ENCODE measurements at regions not wholly inside any gene's neighbourhood (a gene's known extent, or its start where the extent isn't known, plus 50 kb on each side); places are given as distances from the start of the nearest gene placed in this dataset.

DNA sequence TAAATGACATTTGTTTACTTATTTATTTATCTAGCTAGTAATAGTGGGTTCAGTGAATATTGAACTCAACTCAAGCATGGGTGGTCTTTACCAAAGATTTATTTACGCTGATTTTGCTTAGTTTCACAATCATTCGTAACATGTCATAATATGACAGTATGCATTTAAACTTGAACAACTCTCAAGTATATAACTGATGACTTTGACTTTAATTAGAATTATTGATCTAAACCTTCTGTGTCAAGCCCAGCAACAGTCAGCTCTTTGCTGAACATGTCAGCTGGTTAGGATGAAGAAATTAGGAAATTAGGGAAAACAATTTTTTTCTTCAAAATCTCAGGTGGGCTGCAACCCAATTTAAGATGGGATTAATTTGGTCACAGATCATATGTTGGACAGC lies 210.5 kb upstream of the G2E3 start:
- H3K36me3 ChIP-seq, result no peaks in the 10 kb centered on the region
- H3K9me3 ChIP-seq, result no peaks in the 10 kb centered on the region
- 73 to 83% methylated on average over 2 of the region's 2 CpGs for WGBS, 2 donors
- H3K4me1 ChIP-seq, result no peaks in the 10 kb centered on the region
- H3K27me3 ChIP-seq, result no peaks in the 10 kb centered on the region
- no peak overlapping the region for H3K4me3 ChIP-seq
- intact Hi-C loops (cut with DNase I), result no loop called here
- no peak overlapping the region for H3K27ac ChIP-seq
- DNase-seq, result no peak
- TF ChIP-seq POLR2A (IDR thresholded peaks at IDR 0.05), result no peak

DNA sequence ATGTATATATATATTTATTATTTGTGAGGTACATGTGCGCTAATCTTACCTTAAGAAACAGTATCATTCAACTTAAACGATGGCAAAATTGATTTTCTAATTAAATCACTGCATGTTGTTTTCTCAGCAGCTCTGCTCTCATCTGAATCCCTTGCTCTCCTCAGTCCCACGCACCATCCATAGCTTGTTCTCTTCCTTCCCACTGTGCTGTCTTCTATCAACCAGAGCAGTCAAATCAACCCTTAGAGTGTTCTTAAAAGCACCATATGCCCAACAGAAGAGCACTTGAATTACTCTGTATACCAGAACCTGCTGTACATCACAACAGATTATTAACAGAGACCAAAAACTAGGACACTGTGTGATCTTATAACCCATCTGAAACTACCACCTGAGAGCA lies 209.4 kb upstream of the G2E3 start:
- no peak overlapping the region for H3K4me3 ChIP-seq
- H3K9me3 ChIP-seq, result no peaks in the 10 kb centered on the region
- no peaks in the 10 kb centered on the region for H3K4me1 ChIP-seq
- no peak overlapping the region for H3K27ac ChIP-seq
- TF ChIP-seq, protein P1, sequence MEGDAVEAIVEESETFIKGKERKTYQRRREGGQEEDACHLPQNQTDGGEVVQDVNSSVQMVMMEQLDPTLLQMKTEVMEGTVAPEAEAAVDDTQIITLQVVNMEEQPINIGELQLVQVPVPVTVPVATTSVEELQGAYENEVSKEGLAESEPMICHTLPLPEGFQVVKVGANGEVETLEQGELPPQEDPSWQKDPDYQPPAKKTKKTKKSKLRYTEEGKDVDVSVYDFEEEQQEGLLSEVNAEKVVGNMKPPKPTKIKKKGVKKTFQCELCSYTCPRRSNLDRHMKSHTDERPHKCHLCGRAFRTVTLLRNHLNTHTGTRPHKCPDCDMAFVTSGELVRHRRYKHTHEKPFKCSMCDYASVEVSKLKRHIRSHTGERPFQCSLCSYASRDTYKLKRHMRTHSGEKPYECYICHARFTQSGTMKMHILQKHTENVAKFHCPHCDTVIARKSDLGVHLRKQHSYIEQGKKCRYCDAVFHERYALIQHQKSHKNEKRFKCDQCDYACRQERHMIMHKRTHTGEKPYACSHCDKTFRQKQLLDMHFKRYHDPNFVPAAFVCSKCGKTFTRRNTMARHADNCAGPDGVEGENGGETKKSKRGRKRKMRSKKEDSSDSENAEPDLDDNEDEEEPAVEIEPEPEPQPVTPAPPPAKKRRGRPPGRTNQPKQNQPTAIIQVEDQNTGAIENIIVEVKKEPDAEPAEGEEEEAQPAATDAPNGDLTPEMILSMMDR (IDR thresholded peaks at IDR 0.05), result no peak
- TF ChIP-seq POLR2A (IDR thresholded peaks at IDR 0.05), result no peak
- WGBS, 2 donors, result 86 to 99% methylated on average over 3 of the region's 3 CpGs
- H3K27me3 ChIP-seq, result no peaks in the 10 kb centered on the region
- DNase-seq, result no peak
- H3K36me3 ChIP-seq, result no peaks in the 10 kb centered on the region
- intact Hi-C loops (cut with DNase I), result no loop called here

DNA sequence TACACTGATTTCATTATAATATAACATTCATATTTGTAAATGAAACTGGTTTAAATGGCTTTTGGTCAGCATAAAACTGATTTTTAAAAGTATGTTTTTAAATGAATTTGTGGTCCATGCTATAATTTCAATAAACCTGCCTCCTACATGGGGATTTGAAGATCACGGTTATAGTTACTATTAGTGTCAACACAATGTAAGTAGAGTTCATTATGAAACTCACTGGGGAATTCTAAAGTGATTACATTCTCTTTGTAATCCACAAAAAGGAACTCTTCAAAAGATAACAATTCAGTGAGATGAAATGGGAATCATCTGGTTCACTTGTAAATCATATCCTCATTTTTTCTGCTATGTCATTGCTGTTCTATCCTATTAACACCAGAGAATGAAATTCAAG lies 204.5 kb upstream of the G2E3 start:
- no peaks in the 10 kb centered on the region for H3K27me3 ChIP-seq
- TF ChIP-seq, protein P1 (IDR thresholded peaks at IDR 0.05), result no peak
- TF ChIP-seq POLR2A (IDR thresholded peaks at IDR 0.05), result no peak
- H3K9me3 ChIP-seq, result no peaks in the 10 kb centered on the region
- H3K4me1 ChIP-seq, result no peaks in the 10 kb centered on the region
- intact Hi-C loops (cut with DNase I), result no loop called here
- no peaks in the 10 kb centered on the region for H3K36me3 ChIP-seq
- no peak for DNase-seq
- H3K4me3 ChIP-seq, result no peak overlapping the region
- H3K27ac ChIP-seq, result no peak overlapping the region
- WGBS, 2 donors, result 22 to 64% methylated on average over 1 of the region's 1 CpG

DNA sequence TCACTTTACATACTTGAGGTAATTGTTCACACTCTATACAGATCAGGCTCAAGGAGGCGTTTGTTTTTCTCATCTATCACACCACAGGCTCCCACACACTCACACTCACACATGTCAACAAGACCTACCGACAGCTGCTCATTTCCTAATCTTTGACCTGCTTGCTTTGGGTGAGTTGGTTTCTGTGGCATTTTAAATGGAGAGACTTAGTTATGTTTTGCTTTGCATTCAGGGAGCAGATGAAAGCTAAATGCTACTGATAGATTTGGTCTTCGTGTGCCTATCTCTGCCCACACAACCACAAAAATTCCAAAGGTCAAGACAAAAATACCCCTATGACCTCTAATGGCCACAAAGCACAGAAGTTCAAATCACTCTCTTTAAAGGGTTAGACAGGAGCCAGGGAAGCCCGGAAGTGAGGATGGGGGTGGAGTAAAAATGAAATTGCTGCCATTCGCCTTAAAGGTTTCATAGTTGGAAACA lies 203.5 kb upstream of the G2E3 start:
- WGBS, 2 donors, result 33 to 38% methylated on average over 5 of the region's 5 CpGs
- intact Hi-C loops (cut with DNase I), result no loop called here

DNA sequence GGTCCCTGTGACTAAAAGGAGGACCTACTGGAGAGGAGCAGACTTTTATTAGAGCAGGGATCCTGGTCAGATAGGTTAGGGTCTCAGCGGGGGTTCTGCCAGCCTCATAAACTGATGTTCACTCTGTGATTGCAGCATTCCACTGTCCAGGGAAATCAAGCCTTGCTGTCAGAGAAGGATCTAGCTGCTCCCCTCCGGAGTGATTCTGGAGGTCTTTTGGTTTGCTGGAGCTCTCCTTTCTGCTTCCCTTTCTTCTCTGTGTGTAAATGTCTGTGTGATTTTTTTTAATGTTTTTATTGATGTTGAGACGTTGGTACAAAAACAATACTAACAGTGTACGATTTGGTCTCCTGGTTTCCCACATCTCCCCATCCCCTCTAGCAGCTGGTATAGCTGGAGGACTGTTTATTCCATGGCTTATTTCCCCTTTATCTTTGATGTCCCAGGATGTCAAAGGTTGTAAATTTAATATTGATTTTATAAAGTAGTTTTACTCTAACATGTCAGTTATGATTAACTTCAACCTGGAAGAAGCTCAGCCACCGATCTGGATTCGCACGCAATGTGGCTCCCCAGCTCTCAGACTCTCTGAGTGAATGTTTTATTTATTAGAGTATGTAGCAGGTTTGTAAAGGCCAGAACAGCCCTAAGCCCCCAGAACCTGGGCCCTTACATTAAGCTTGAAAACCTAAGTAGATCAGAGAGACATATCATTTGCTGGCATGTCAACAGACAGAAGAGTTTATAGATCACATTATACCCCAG lies 202.3 kb upstream of the G2E3 start:
- Histone ChIP-seq H3K27ac (no peak overlapping the region), H3K9me3 (no peaks in the 10 kb centered on the region), H3K36me3 (no peaks in the 10 kb centered on the region), H3K4me1 (no peaks in the 10 kb centered on the region), H3K27me3 (no peaks in the 10 kb centered on the region), H3K4me3 (no peak overlapping the region)
- 73 to 82% methylated on average over 6 to 7 of the region's 7 CpGs for WGBS, 2 donors
- intact Hi-C loops (cut with DNase I), result no loop called here
- TF ChIP-seq, protein P1 (IDR thresholded peaks at IDR 0.05), result no peak
- TF ChIP-seq POLR2A (IDR thresholded peaks at IDR 0.05), result no peak
- no peak for DNase-seq

More for the DNA sequence above, 203.5 kb upstream of the G2E3 start:
- no peak overlapping the region for H3K27ac ChIP-seq
- no peak for DNase-seq
- TF ChIP-seq POLR2A (IDR thresholded peaks at IDR 0.05), result no peak
- TF ChIP-seq, protein P1 (IDR thresholded peaks at IDR 0.05), result no peak
- no peaks in the 10 kb centered on the region for H3K9me3 ChIP-seq
- H3K4me3 ChIP-seq, result no peak overlapping the region
- H3K36me3 ChIP-seq, result no peaks in the 10 kb centered on the region
- no peaks in the 10 kb centered on the region for H3K4me1 ChIP-seq
- no peaks in the 10 kb centered on the region for H3K27me3 ChIP-seq

All from esophagus squamous epithelium (tissue), 5 donors.